ENCODE measurements at regions not wholly inside any gene's neighbourhood (a gene's known extent, or its start where the extent isn't known, plus 50 kb on each side); places are given as distances from the start of the nearest gene placed in this dataset.

GRCh38 chr9:16315720-16316119, 554.8 kb downstream of the BNC2 start:
- no peak for DNase-seq

DNA sequence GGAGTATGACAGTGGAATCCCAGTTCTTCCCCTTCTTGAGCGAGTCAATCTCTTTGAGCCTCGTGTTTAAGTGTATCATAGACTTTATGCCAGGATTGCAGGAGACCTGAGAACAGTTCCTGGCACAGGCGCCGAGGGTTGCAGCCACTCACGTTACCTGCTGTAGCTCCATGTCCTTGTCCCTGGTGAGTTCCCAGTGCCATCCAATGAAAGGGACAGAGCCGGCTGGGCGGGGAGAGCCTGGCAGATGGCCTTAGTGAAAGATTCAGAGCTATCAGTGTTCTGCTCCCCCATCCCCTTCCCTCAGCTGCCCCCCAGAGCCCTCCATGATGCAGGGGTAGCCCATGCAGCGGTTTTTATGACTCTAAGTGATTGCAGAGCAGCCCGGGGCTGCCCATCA, 554.0 kb downstream of the BNC2 start:
- no peak for DNase-seq

- no peak for DNase-seq
Measured at GRCh38 chr9:16316911-16317817, 553.3 kb downstream of the BNC2 start.

GRCh38 chr9:16318516-16319060, 551.9 kb downstream of the BNC2 start:
- DNase-seq = peak; percentile 5

- no peak for DNase-seq
Measured at GRCh38 chr9:16319646-16320045, 550.8 kb downstream of the BNC2 start.

DNA sequence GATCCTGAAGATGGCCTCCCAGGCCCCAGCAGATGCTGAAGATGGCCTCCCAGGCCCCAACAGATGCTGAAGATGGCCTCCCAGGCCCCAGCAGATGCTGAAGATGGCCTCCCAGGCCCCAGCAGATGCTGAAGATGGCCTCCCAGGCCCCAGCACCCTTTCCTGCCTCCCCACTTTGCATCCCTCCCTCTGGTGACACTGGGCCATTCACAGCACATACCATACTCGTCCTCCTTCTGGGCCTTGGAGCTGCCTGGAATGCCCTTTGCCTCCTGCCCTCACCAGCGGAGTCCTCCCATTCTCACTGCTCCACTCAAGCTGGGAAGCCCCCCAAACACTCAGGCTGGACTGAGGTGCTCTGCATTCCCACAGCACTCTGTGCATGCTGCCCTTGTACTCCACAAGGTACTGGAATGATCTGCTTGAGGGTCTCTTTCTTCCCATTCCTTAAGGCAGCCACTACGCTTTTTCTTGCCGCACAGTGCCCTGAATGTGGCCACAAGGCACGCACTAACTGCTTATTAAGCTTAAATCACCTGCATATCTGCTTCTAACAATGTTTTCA, 550.0 kb downstream of the BNC2 start:
- DNase-seq = no peak

GRCh38 chr9:16321461-16322119, 548.9 kb downstream of the BNC2 start:
- no peak for DNase-seq

DNA sequence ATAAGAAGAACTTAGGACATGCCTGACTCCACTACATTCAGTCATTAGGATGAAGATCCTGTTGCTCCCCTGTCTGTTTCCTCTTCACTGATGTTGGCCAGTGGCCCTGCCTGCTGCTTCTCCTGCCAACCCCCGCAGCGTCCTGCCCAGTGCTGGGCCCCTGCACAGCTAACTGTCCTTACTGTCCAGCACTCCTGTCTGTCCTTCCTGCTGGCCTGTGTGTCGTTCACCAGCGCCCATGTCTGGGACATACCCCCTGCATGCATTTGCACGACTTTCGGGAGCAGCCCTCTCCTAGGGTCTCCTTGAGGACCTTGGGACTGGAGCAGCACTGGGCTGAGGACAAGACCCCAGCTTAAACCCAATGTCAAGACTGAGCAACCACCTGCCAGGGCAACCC, 547.6 kb downstream of the BNC2 start:
- DNase-seq = no peak

DNA sequence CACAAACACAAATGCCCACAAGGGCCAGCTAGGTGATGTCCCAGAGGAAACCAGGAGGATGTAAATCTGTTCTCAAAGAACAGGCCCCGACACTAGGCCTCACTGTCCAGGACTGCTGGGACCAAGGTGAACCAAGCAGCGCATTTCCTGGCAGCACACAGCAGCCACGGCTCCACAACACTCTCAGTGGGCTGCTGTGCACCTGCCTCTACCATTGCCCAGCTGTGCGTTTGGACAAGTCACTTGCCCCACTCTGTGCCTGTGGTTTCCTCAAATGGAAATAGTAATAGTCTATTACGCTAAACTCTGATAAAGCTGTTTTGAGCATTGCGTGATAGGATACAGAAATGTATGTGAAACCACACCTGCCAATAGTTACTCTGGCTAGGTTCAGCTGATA, 544.5 kb downstream of the BNC2 start:
- DNase-seq = no peak

GRCh38 chr9:16328349-16328748, 542.1 kb downstream of the BNC2 start:
- DNase-seq = no peak

GRCh38 chr9:16329671-16330113, 540.8 kb downstream of the BNC2 start:
- no peak for DNase-seq

- no peak for DNase-seq
Measured at GRCh38 chr9:16331031-16331430, 539.4 kb downstream of the BNC2 start.

- DNase-seq = no peak
Measured at GRCh38 chr9:16331527-16331926, 538.9 kb downstream of the BNC2 start.

DNA sequence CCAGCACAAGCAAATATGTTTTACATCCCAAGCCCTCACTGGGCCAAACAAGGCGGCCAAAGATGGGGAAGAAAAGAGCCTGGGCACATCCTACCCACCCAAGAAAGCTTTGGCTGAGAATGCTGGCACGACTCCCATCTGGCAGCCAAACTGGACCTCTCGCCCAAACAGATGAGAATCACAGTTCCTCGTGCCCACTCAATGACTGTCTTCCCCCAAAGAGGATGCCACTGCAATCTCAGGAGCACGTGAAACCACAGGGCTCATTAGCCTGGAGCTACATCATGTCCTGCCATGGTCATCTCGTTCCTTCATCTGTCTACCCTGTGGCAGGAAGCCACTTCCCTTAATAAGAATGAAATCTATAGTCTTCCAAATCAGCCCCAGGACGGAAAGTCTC, 536.8 kb downstream of the BNC2 start:
- no peak for DNase-seq

- no peak for DNase-seq
Measured at GRCh38 chr9:16335788-16336580, 534.5 kb downstream of the BNC2 start.

DNA sequence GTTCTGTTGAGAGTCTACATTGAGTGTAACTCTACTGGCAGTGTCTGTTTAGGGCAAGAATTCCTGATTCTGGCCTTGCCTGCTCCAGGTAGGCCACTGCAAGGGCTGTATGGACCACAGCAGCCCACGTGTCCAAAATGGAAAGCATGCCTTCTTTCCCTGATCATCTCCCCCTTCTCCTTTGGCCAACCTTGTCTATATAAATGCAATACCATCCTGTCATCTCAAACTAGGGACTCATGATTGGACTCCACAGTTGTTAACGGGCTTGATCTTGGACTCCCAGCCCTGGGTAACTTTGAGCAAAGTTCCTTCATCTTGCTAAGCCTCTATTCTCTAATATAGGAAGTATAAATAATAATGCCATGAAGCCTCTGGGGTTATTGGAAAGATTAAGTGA, 533.6 kb downstream of the BNC2 start:
- no peak for DNase-seq

- DNase-seq = no peak
Measured at GRCh38 chr9:16337322-16338029, 533.0 kb downstream of the BNC2 start.

DNA sequence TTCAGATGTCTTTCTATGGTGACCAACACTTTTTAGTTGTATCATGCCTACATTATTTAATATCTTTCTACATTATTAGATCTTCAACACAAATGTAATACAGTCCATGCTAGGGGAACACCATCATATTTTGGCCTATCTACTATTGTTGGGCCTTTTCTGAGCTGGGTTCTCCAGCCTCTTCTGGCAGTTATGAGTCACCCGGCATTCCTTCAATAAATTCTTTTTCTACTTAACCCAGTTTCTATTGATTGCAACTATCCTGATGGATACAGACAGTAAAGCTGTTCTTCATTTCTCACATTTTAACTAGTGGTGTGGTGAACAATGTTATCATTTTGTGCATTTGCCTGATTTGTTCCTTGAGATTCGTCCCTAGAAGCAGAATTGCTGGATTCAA, 529.3 kb downstream of the BNC2 start:
- no peak for DNase-seq

GRCh38 chr9:16342246-16343020, 528.0 kb downstream of the BNC2 start:
- no peak for DNase-seq

GRCh38 chr9:16343249-16344237, 526.9 kb downstream of the BNC2 start:
- DNase-seq = no peak

Measured in NCI-H2227 treated with DMSO at 0.1 percent for 48 hours (cell line).